ENCODE measurements at regions not wholly inside any gene's neighbourhood (a gene's known extent, or its start where the extent isn't known, plus 50 kb on each side); places are given as distances from the start of the nearest gene placed in this dataset.

DNA sequence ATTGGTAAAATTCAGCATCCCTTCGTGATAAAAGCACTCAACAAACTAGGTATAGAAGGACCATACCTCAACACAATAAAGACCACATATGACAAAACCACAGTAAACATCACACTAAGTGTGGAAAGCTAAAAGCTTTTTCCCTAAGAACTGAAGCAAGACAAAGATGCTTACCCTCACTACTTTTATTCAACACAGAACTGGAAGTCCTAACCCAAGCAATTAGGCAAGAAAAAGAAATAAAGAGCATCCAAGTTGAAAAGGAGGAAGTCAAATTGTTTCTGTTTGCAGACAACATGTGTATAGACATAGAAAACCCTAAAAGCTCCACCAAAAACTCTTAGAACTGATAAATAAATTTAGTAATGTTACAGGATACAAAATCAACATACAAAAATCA, 271.7 kb downstream of the RBM43 start:
- 95% methylated on average over 1 of the region's 1 CpG for WGBS
- TF ChIP-seq POLR2AphosphoS5 (IDR thresholded peaks at IDR 0.05) (no peak), POLR2A (IDR thresholded peaks at IDR 0.05) (no peak)
- TF ChIP-seq, protein P1, sequence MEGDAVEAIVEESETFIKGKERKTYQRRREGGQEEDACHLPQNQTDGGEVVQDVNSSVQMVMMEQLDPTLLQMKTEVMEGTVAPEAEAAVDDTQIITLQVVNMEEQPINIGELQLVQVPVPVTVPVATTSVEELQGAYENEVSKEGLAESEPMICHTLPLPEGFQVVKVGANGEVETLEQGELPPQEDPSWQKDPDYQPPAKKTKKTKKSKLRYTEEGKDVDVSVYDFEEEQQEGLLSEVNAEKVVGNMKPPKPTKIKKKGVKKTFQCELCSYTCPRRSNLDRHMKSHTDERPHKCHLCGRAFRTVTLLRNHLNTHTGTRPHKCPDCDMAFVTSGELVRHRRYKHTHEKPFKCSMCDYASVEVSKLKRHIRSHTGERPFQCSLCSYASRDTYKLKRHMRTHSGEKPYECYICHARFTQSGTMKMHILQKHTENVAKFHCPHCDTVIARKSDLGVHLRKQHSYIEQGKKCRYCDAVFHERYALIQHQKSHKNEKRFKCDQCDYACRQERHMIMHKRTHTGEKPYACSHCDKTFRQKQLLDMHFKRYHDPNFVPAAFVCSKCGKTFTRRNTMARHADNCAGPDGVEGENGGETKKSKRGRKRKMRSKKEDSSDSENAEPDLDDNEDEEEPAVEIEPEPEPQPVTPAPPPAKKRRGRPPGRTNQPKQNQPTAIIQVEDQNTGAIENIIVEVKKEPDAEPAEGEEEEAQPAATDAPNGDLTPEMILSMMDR (IDR thresholded peaks at IDR 0.05), result no peak
- no peaks in the 10 kb centered on the region for H3K4me1 ChIP-seq (replicated peaks)
- no peak overlapping the region for H3K4me3 ChIP-seq
- H3K36me3 ChIP-seq, result no peaks in the 10 kb centered on the region
- intact Hi-C loops (cut with DNase I), result no loop called here
- H3K27ac ChIP-seq, result no peak overlapping the region
- H3K27me3 ChIP-seq (replicated peaks; ENCODE audit: insufficient read depth), result no peaks in the 10 kb centered on the region
- no peak for DNase-seq (ENCODE audit: low spot score)
- H3K9me3 ChIP-seq, result no peaks in the 10 kb centered on the region

DNA sequence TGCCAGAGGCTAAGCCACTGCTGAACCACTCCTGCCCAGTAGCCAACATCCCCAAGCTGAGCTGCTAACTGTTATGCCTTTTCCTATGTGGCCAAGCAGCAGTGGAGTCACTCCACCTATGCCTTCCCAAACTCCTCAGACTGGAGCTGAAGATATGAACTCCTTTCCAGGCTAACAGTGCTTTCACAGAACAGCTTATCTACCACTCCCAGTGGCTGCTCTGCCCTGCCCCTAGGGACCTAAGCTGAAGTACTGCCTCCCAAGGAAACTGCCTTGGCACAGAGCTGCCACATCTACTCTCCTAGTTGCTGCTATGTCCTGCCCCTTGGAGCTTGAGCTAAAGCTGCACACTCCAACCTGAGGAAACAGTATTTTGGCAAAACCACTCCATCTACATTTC, 275.9 kb downstream of the RBM43 start:
- intact Hi-C loops (cut with DNase I), result no loop called here

DNA sequence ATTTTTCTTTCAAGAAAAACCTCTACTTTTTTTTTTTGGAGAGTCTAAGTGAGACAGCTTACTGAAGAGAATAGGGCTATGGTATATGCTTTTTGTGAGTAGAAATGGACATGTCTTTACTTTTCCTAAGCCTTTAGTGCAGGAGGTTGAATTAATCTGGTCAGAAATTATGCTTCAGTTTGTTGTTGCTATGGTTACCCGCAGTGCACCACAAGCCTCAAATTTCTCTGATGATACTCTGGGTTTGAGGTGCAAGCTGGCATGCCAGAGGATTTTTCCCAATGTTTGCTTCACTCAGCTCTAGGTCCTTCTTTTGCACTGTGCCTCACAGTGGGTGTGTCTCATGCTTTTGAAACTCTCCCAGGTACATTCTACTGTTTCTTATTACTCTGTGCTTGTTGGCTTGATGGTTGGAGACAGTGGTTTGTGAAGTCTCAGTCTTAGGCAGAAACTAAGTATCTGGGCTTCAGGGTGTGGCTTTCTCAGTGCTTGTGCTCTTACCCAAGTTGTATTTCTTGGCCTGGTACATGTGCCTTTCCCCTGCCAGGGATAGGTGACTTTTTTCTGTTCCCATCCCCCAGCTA, 278.3 kb downstream of the RBM43 start:
- Histone ChIP-seq H3K27me3 (replicated peaks; ENCODE audit: insufficient read depth) (no peaks in the 10 kb centered on the region), H3K9me3 (no peaks in the 10 kb centered on the region), H3K4me1 (replicated peaks) (no peaks in the 10 kb centered on the region), H3K4me3 (no peak overlapping the region), H3K36me3 (no peaks in the 10 kb centered on the region), H3K27ac (no peak overlapping the region)
- WGBS, result 100% methylated on average over 1 of the region's 1 CpG
- DNase-seq (ENCODE audit: low spot score), result no peak
- TF ChIP-seq POLR2A (IDR thresholded peaks at IDR 0.05) (no peak), POLR2AphosphoS5 (IDR thresholded peaks at IDR 0.05) (no peak)
- TF ChIP-seq, protein P1 (IDR thresholded peaks at IDR 0.05), result no peak
- intact Hi-C loops (cut with DNase I), result no loop called here

More for the DNA sequence above, 275.9 kb downstream of the RBM43 start:
- H3K4me1 ChIP-seq (replicated peaks), result no peaks in the 10 kb centered on the region
- H3K4me3 ChIP-seq, result no peak overlapping the region
- no peaks in the 10 kb centered on the region for H3K36me3 ChIP-seq
- H3K27ac ChIP-seq, result no peak overlapping the region
- TF ChIP-seq, protein P1 (IDR thresholded peaks at IDR 0.05), result no peak
- TF ChIP-seq POLR2A (IDR thresholded peaks at IDR 0.05), result no peak
- TF ChIP-seq POLR2AphosphoS5 (IDR thresholded peaks at IDR 0.05), result no peak
- H3K27me3 ChIP-seq (replicated peaks; ENCODE audit: insufficient read depth), result no peaks in the 10 kb centered on the region
- no peak for DNase-seq (ENCODE audit: low spot score)
- H3K9me3 ChIP-seq, result no peaks in the 10 kb centered on the region

DNA sequence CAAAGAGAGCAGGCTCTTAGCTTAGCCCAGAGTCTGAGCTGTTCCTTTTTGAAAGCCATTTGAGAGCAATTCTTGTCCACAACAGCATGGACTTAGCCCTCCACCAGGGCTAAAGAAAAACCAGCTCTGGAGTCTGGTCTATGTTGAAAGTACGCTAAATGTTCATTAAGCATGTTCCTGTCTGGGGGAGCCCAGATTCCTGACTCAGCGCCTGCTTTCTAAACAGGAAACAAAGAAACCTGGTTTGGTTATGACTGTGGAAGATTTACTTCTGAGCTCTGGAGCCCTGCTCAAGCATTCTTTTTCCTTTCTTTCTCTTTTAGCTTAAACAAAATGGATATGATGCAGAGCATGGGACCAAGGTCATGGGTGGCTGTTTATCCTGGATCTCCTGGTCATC, 279.8 kb downstream of the RBM43 start:
- no peaks in the 10 kb centered on the region for H3K9me3 ChIP-seq
- H3K27me3 ChIP-seq (replicated peaks; ENCODE audit: insufficient read depth), result no peaks in the 10 kb centered on the region
- 82% methylated on average over 2 of the region's 2 CpGs for WGBS
- no peaks in the 10 kb centered on the region for H3K36me3 ChIP-seq
- DNase-seq (ENCODE audit: low spot score), result no peak
- intact Hi-C loops (cut with DNase I), result no loop called here
- TF ChIP-seq POLR2AphosphoS5 (IDR thresholded peaks at IDR 0.05) (no peak), POLR2A (IDR thresholded peaks at IDR 0.05) (no peak)
- TF ChIP-seq, protein P1 (IDR thresholded peaks at IDR 0.05), result no peak
- H3K27ac ChIP-seq, result no peak overlapping the region
- no peak overlapping the region for H3K4me3 ChIP-seq
- H3K4me1 ChIP-seq (replicated peaks), result no peaks in the 10 kb centered on the region

DNA sequence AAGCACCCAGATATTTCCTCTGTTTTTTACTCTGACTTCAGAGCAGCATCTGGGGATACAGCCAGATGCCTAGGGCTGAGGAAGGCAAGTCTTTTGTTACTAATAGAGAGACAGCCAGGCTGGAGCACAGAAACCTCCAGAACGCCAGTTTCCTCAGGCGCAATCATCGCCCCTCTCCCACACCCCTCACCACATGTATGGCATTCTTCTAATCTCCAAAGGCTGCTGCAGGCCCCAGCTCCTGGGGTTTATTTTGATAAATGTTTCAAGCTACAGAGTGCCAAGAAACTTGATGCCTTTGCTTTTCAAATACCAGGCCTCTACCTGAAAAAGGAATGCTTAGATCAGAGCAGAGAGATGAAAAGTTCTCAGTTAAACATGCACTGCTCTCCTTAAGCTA, 283.6 kb downstream of the RBM43 start:
- WGBS, result 34% methylated on average over 3 of the region's 3 CpGs
- no peak for DNase-seq (ENCODE audit: low spot score)

More for the DNA sequence above, 283.6 kb downstream of the RBM43 start:
- Histone ChIP-seq H3K36me3 (no peaks in the 10 kb centered on the region), H3K4me1 (replicated peaks) (no peaks in the 10 kb centered on the region), H3K4me3 (no peak overlapping the region), H3K9me3 (no peaks in the 10 kb centered on the region), H3K27ac (no peak overlapping the region), H3K27me3 (replicated peaks; ENCODE audit: insufficient read depth) (no peaks in the 10 kb centered on the region)
- no peak for TF ChIP-seq POLR2A (IDR thresholded peaks at IDR 0.05)
- TF ChIP-seq POLR2AphosphoS5 (IDR thresholded peaks at IDR 0.05), result no peak
- TF ChIP-seq, protein P1 (IDR thresholded peaks at IDR 0.05), result no peak
- intact Hi-C loops (cut with DNase I), result no loop called here

Measured in prostate gland (tissue), 2 donors.